Peyer's patch (tissue), 4 donors: ENCODE measurements at regions not wholly inside any gene's neighbourhood (a gene's known extent, or its start where the extent isn't known, plus 50 kb on each side); places are given as distances from the start of the nearest gene placed in this dataset.
A peak's percentile ranks its signal among the peaks of the same experiment; 100 is the strongest.

Experiments
- POLR2A ChIP-seq, 2 donors: fragments of 450-650 bp; IDR thresholded peaks; one replicate each; pipeline ENCODE4 v1.5.1; 2017; ENCODE audit warnings: antibody characterized with exemption in 2 of 2, mild to moderate bottlenecking in 2 of 2, moderate library complexity in 2 of 2
- TF ChIP-seq, protein P1 (sequence below), 6 experiments: fragments of 450-650 bp in 4 of 6; fragments of 200-600 bp in 2 of 6; sonication (generic) in 1 of 6; IDR thresholded peaks; one replicate each; pipeline ENCODE4 v1.5.1; 2017 to 2019; ENCODE audit warnings: antibody characterized with exemption in 6 of 6, mild to moderate bottlenecking in 3 of 6, moderate library complexity in 1 of 6

DNA sequence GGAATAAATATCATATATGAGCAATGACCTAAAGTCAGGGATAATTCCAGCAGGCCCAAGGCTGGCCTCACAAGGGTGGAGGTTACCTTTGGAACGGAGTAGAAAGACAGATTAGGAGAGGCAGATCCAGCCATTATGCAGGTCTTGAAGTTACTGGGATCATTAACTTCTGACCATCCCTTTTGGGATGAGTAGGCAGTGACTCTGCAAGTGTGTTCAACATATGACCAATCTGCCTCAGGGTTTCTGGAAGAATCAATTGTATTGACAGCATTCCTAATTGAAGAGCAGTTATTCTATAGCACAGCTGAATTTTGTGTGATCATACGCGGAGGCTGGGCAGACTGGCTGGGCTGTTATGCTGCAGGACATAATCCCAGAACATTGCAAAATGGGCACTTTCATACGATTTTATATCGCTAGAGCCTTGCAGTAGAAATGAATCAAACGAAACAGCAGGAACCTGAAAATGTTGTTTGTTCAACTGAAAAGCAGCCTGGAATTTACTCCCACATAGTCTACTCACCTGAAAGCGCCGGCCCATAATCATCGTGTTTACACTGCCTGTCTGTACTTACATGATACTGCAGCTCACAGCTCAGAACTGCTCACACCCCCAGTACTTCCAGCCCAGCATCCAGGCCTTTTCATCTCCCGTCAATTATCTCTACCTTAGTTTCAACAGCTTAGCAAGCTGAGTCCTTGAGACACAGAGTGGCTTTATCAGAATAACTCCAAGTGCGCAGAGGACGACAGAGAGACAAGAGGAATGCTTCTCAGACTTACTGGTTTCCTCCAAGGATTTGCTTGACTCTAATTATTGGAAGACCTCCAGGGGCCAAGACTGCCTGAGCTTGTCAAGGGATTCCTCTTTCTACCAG lies 556.1 kb downstream of the EFNB2 start:
- TF ChIP-seq, protein P1, sequence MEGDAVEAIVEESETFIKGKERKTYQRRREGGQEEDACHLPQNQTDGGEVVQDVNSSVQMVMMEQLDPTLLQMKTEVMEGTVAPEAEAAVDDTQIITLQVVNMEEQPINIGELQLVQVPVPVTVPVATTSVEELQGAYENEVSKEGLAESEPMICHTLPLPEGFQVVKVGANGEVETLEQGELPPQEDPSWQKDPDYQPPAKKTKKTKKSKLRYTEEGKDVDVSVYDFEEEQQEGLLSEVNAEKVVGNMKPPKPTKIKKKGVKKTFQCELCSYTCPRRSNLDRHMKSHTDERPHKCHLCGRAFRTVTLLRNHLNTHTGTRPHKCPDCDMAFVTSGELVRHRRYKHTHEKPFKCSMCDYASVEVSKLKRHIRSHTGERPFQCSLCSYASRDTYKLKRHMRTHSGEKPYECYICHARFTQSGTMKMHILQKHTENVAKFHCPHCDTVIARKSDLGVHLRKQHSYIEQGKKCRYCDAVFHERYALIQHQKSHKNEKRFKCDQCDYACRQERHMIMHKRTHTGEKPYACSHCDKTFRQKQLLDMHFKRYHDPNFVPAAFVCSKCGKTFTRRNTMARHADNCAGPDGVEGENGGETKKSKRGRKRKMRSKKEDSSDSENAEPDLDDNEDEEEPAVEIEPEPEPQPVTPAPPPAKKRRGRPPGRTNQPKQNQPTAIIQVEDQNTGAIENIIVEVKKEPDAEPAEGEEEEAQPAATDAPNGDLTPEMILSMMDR (IDR thresholded peaks at IDR 0.05), result peak in 3 of 6 experiments; percentile 17 to 34 (median 29)
- TF ChIP-seq POLR2A (IDR thresholded peaks at IDR 0.05), result no peak
